SK-N-SH treated with all-trans-retinoic acid at 6 μM for 48 hours (cell line): ENCODE measurements at regions not wholly inside any gene's neighbourhood (a gene's known extent, or its start where the extent isn't known, plus 50 kb on each side); places are given as distances from the start of the nearest gene placed in this dataset.

Experiments
- ATAC-seq: fragments of 200-7000 bp; cut with Tn5 transposase; 3 replicates; pipeline ENCODE4 v1.9.1; 2020; ENCODE audit warnings: mild to moderate bottlenecking, moderate library complexity
- ARNTL ChIP-seq: fragments of 450-650 bp; formaldehyde crosslinking; IDR thresholded peaks from 2 replicates; pipeline ENCODE4 v1.5.0; 2020; ENCODE audit warnings: low read depth, mild to moderate bottlenecking, moderate library complexity, borderline replicate concordance
- BACH2 ChIP-seq: fragments of 250-450 bp; sonication (Bioruptor Pico); IDR thresholded peaks from 2 replicates; pipeline ENCODE4 v1.9.0; 2021; ENCODE audit warnings: mild to moderate bottlenecking, borderline replicate concordance
- CSDC2 ChIP-seq: fragments of 250-450 bp; sonication (Bioruptor Pico); IDR thresholded peaks from 2 replicates; pipeline ENCODE4 v1.5.0; 2020; ENCODE audit warnings: mild to moderate bottlenecking, moderate library complexity
- ESRRG ChIP-seq: fragments of 250-450 bp; sonication (Bioruptor Pico); IDR thresholded peaks from 2 replicates; pipeline ENCODE4 v1.6.1; 2021; ENCODE audit warnings: mild to moderate bottlenecking
- GLIS3 ChIP-seq: fragments of 250-450 bp; sonication (Bioruptor Pico); IDR thresholded peaks from 2 replicates; pipeline ENCODE4 v1.5.0; 2020; ENCODE audit warnings: mild to moderate bottlenecking, moderate library complexity
- ISL1 ChIP-seq: fragments of 250-450 bp; sonication (Bioruptor Pico); IDR thresholded peaks from 2 replicates; pipeline ENCODE4 v2.1.2; 2022; ENCODE audit warnings: mild to moderate bottlenecking, moderate library complexity
- OSR1 ChIP-seq: fragments of 250-450 bp; sonication (Bioruptor Pico); IDR thresholded peaks from 2 replicates; pipeline ENCODE4 v1.8.0; 2022; ENCODE audit warnings: moderate library complexity, mild to moderate bottlenecking, inconsistent platforms
- PPARA ChIP-seq: fragments of 250-450 bp; sonication (Bioruptor Pico); IDR thresholded peaks from 2 replicates; pipeline ENCODE4 v1.5.0; 2020; ENCODE audit warnings: mild to moderate bottlenecking, borderline replicate concordance
- RARB ChIP-seq: fragments of 250-450 bp; sonication (Bioruptor Pico); IDR thresholded peaks from 2 replicates; pipeline ENCODE4 v1.8.0; 2021; ENCODE audit warnings: mild to moderate bottlenecking, moderate library complexity
- SNAI2 ChIP-seq: fragments of 250-450 bp; sonication (Bioruptor Pico); IDR thresholded peaks from 2 replicates; pipeline ENCODE4 v1.5.0; 2020; ENCODE audit warnings: mild to moderate bottlenecking, moderate library complexity
- TCF4 ChIP-seq: fragments of 250-450 bp; sonication (Bioruptor Pico); IDR thresholded peaks from 2 replicates; pipeline ENCODE4 v1.8.0; 2021; ENCODE audit warnings: mild to moderate bottlenecking, moderate library complexity, borderline replicate concordance
- TOX ChIP-seq: fragments of 250-450 bp; sonication (Bioruptor Pico); IDR thresholded peaks from 2 replicates; pipeline ENCODE4 v1.8.0; 2021; ENCODE audit warnings: mild to moderate bottlenecking, moderate library complexity, borderline replicate concordance
- ZFP3 ChIP-seq: fragments of 250-450 bp; sonication (Bioruptor Pico); IDR thresholded peaks from 2 replicates; pipeline ENCODE4 v1.5.0; 2020; ENCODE audit warnings: mild to moderate bottlenecking, moderate library complexity
- ZFP30 ChIP-seq: fragments of 450-650 bp; formaldehyde crosslinking; IDR thresholded peaks from 2 replicates; pipeline ENCODE4 v1.5.0; 2022; ENCODE audit warnings: mild to moderate bottlenecking, moderate library complexity
- ZNF565 ChIP-seq: fragments of 450-650 bp; formaldehyde crosslinking; conservative IDR thresholded peaks from 2 replicates; pipeline ENCODE4 v1.5.0; 2020; ENCODE audit warnings: low read depth, mild to moderate bottlenecking, moderate library complexity
- ZNF70 ChIP-seq: fragments of 450-650 bp; formaldehyde crosslinking; IDR thresholded peaks from 2 replicates; pipeline ENCODE4 v1.5.0; 2020; ENCODE audit warnings: mild to moderate bottlenecking, moderate library complexity
- ZNF8 ChIP-seq: fragments of 450-650 bp; formaldehyde crosslinking; IDR thresholded peaks from 2 replicates; pipeline ENCODE4 v1.5.0; 2020; ENCODE audit warnings: mild to moderate bottlenecking, moderate library complexity
- TF ChIP-seq, protein P1 (sequence below): fragments of 250-450 bp; sonication (Bioruptor Pico); IDR thresholded peaks from 2 replicates; pipeline ENCODE4 v1.8.0; 2021; ENCODE audit warnings: low read depth, mild to moderate bottlenecking, moderate library complexity, borderline replicate concordance
- TF ChIP-seq, protein P2 (sequence below): fragments of 250-450 bp; sonication (Bioruptor Pico); IDR thresholded peaks from 2 replicates; pipeline ENCODE4 v1.5.1; 2020; ENCODE audit warnings: low read depth, mild to moderate bottlenecking, moderate library complexity
- TF ChIP-seq, protein P3 (sequence below): fragments of 250-450 bp; sonication (Bioruptor Pico); IDR thresholded peaks from 2 replicates; pipeline ENCODE4 v1.5.1; 2021; ENCODE audit warnings: mild to moderate bottlenecking, moderate library complexity
- TF ChIP-seq, protein P4 (sequence below): fragments of 250-450 bp; sonication (Bioruptor Pico); IDR thresholded peaks from 2 replicates; pipeline ENCODE4 v1.5.0; 2020; ENCODE audit warnings: mild to moderate bottlenecking, moderate library complexity

DNA sequence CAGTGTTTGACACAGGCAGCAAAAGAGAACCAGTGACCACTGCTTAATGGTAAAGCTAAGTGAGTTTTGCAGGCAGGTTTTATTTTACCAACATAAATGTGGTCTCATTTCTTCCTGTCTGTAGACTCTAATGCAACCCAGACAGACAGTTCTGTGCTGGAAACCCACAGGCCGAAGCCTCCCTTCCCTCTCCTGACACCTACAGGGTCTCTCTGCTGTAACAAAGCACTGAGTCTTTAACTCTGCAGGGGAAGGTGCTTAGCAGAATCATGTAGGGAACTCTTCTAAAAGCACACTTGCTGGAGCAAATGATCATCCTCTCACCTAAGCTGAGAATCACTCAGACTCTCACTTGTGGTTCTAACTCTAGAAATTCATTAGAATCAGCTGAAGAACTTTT is 200.3 kb downstream of the KBTBD8 start:
- no peak for TF ChIP-seq ZNF565 (CRISPR knock-in tag)
- no peak for TF ChIP-seq RARB (CRISPR knock-in tag)
- no peak for TF ChIP-seq ZNF70
- TF ChIP-seq GLIS3 (CRISPR knock-in tag) = no peak
- TF ChIP-seq ZFP3 (CRISPR knock-in tag) = no peak
- no peak for TF ChIP-seq ARNTL (CRISPR knock-in tag)
- ATAC-seq = no peak

DNA sequence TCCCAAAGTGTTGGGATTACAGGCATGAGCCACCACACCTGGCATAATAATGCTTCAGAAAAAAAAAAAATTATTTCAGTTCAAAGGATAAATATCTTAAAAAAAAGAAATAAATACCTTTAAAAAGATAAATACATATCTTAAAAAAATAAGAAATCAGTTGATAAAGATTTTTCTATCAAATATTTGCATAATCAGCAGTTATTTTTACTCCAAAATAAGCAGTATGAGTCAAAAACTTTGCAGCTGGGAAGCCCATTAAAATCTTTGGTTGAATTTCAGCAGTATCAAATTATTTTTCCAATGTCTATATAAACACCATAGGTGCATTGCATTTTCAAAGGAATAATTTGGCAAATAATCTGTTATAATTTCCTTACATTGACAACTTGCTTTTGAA is 202.5 kb downstream of the KBTBD8 start:
- TF ChIP-seq, protein P1, sequence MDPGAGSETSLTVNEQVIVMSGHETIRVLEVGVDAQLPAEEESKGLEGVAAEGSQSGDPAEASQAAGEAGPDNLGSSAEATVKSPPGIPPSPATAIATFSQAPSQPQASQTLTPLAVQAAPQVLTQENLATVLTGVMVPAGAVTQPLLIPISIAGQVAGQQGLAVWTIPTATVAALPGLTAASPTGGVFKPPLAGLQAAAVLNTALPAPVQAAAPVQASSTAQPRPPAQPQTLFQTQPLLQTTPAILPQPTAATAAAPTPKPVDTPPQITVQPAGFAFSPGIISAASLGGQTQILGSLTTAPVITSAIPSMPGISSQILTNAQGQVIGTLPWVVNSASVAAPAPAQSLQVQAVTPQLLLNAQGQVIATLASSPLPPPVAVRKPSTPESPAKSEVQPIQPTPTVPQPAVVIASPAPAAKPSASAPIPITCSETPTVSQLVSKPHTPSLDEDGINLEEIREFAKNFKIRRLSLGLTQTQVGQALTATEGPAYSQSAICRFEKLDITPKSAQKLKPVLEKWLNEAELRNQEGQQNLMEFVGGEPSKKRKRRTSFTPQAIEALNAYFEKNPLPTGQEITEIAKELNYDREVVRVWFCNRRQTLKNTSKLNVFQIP (CRISPR knock-in tag) = no peak
- TF ChIP-seq ZNF565 (CRISPR knock-in tag) (no peak), OSR1 (CRISPR knock-in tag) (no peak), ESRRG (CRISPR knock-in tag) (no peak), TOX (CRISPR knock-in tag) (no peak), BACH2 (no peak)
- TF ChIP-seq, protein P2, sequence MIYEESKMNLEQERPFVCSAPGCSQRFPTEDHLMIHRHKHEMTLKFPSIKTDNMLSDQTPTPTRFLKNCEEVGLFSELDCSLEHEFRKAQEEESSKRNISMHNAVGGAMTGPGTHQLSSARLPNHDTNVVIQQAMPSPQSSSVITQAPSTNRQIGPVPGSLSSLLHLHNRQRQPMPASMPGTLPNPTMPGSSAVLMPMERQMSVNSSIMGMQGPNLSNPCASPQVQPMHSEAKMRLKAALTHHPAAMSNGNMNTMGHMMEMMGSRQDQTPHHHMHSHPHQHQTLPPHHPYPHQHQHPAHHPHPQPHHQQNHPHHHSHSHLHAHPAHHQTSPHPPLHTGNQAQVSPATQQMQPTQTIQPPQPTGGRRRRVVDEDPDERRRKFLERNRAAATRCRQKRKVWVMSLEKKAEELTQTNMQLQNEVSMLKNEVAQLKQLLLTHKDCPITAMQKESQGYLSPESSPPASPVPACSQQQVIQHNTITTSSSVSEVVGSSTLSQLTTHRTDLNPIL = no peak
- TF ChIP-seq, protein P3, sequence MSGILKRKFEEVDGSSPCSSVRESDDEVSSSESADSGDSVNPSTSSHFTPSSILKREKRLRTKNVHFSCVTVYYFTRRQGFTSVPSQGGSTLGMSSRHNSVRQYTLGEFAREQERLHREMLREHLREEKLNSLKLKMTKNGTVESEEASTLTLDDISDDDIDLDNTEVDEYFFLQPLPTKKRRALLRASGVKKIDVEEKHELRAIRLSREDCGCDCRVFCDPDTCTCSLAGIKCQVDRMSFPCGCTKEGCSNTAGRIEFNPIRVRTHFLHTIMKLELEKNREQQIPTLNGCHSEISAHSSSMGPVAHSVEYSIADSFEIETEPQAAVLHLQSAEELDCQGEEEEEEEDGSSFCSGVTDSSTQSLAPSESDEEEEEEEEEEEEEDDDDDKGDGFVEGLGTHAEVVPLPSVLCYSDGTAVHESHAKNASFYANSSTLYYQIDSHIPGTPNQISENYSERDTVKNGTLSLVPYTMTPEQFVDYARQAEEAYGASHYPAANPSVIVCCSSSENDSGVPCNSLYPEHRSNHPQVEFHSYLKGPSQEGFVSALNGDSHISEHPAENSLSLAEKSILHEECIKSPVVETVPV (CRISPR knock-in tag) = no peak
- no peak for ATAC-seq

DNA sequence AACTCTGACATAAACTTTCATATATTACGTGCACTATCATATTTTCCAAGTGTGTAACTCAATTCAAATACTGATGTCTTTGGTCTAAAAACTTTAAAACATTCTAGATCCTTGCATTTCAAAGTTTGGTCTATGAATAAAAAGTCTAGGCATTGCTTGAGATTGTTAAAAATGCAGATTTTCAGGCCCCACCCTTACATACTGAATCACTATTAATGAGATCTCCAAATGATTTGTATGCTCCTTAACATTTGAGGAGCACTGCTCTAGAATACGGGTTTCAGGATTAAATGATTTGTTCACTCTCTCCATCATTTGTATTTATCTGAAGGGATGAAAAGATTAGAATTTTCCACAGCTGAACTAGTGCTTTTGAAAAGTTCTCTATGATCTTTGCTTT is 202.9 kb downstream of the KBTBD8 start:
- ATAC-seq = no peak
- TF ChIP-seq ZFP30 (CRISPR knock-in tag) (no peak), RARB (CRISPR knock-in tag) (no peak), SNAI2 (CRISPR knock-in tag) (no peak), BACH2 (no peak)

DNA sequence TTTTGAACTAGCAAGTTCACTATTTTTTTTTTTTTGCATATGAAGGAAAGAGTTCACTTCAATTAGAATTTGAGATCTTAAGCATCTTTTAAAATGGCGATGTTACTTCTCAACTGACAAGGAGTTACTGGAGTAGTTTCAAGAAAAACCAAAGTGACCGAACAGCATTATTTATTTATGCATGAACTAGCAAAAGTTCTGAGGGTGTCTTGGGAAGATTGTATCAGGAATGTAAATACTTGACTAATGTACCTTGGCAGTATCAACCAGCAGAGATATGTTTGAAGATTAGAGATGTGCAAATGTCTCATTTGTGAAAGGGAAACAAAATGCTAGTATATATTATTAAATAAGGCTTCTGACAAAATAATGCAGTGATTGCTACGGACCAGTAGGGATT is 203.9 kb downstream of the KBTBD8 start:
- no peak for ATAC-seq
- TF ChIP-seq PPARA (CRISPR knock-in tag) (no peak), ARNTL (CRISPR knock-in tag) (no peak), CSDC2 (no peak), GLIS3 (CRISPR knock-in tag) (no peak), ESRRG (CRISPR knock-in tag) (no peak), TOX (CRISPR knock-in tag) (no peak), ZFP30 (CRISPR knock-in tag) (no peak), ZNF8 (CRISPR knock-in tag) (no peak), BACH2 (no peak), ISL1 (no peak), OSR1 (CRISPR knock-in tag) (no peak), TCF4 (CRISPR knock-in tag) (no peak), ZFP3 (CRISPR knock-in tag) (no peak)
- TF ChIP-seq, protein P1 (CRISPR knock-in tag) = no peak
- TF ChIP-seq, protein P3 (CRISPR knock-in tag) = no peak
- TF ChIP-seq, protein P2 = no peak
- TF ChIP-seq, protein P4, sequence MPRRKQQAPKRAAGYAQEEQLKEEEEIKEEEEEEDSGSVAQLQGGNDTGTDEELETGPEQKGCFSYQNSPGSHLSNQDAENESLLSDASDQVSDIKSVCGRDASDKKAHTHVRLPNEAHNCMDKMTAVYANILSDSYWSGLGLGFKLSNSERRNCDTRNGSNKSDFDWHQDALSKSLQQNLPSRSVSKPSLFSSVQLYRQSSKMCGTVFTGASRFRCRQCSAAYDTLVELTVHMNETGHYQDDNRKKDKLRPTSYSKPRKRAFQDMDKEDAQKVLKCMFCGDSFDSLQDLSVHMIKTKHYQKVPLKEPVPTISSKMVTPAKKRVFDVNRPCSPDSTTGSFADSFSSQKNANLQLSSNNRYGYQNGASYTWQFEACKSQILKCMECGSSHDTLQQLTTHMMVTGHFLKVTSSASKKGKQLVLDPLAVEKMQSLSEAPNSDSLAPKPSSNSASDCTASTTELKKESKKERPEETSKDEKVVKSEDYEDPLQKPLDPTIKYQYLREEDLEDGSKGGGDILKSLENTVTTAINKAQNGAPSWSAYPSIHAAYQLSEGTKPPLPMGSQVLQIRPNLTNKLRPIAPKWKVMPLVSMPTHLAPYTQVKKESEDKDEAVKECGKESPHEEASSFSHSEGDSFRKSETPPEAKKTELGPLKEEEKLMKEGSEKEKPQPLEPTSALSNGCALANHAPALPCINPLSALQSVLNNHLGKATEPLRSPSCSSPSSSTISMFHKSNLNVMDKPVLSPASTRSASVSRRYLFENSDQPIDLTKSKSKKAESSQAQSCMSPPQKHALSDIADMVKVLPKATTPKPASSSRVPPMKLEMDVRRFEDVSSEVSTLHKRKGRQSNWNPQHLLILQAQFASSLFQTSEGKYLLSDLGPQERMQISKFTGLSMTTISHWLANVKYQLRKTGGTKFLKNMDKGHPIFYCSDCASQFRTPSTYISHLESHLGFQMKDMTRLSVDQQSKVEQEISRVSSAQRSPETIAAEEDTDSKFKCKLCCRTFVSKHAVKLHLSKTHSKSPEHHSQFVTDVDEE (CRISPR knock-in tag) = no peak
